Transverse colon (tissue), 4 donors: ENCODE measurements at regions not wholly inside any gene's neighbourhood (a gene's known extent, or its start where the extent isn't known, plus 50 kb on each side); places are given as distances from the start of the nearest gene placed in this dataset.

ENCODE experiments used
- EP300 ChIP-seq: sonication (generic); formaldehyde crosslinking; IDR thresholded peaks from one replicate; pipeline ENCODE4 v1.6.1; 2017; ENCODE audit warnings: antibody characterized with exemption, low read depth
- POLR2A ChIP-seq: fragments of 450-650 bp; IDR thresholded peaks from one replicate; pipeline ENCODE4 v1.6.1; 2016; ENCODE audit warnings: antibody characterized with exemption, mild to moderate bottlenecking, moderate library complexity
- POLR2AphosphoS5 ChIP-seq, 3 donors: sonication (generic); formaldehyde crosslinking; IDR thresholded peaks; one replicate each; pipeline ENCODE4 v1.6.1; 2016; ENCODE audit warnings: antibody characterized with exemption in 3 of 3
- TF ChIP-seq, protein P1 (sequence below), 5 experiments: fragments of 200-600 bp in 3 of 5; fragments of 450-650 bp in 2 of 5; sonication (generic) in 3 of 5; IDR thresholded peaks; 1 replicate in 2 of 5; 2 replicates in 3 of 5; pipeline ENCODE4 v1.5.1; 2016 to 2017; ENCODE audit warnings: antibody characterized with exemption in 5 of 5, inconsistent platforms in 3 of 5, mild to moderate bottlenecking in 2 of 5, moderate library complexity in 1 of 5

DNA sequence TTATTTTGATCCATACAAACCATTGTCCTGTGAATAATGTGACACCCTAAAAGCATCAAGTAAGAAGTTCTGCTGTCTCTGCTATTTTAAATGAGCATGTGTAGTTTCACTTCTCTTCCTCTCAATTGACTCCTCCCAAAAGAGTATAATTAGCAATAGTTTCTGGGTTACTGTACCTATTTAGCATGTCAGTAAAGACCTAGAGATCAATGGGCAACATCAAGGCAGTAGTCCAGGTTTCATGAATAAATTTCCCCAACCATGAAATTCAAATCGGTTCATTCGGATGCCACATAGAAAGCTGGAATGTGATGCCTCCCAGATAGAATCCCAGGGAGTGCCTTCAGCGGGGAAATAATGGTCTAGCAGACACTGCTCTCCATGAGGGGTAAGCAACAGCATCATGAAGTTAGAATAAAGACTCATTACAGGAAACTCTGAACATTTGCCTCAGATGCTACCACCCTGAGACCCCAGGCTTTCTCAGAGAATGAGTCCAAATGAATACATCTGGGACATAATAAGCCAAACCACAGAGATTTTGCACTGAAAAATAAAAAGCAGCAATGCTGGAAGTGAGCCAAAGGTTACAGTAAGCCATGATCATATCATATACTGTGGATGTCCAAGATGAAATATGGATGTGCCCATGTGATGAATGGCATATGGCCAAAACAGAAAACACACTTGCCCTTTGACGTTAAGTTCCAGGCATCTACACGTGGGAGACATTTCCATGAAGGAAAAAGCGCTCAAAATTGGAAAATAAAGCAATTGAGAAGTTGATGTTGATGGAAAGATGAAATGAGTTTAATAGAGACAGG is 1107.0 kb upstream of the SEMA6A start:
- TF ChIP-seq, protein P1, sequence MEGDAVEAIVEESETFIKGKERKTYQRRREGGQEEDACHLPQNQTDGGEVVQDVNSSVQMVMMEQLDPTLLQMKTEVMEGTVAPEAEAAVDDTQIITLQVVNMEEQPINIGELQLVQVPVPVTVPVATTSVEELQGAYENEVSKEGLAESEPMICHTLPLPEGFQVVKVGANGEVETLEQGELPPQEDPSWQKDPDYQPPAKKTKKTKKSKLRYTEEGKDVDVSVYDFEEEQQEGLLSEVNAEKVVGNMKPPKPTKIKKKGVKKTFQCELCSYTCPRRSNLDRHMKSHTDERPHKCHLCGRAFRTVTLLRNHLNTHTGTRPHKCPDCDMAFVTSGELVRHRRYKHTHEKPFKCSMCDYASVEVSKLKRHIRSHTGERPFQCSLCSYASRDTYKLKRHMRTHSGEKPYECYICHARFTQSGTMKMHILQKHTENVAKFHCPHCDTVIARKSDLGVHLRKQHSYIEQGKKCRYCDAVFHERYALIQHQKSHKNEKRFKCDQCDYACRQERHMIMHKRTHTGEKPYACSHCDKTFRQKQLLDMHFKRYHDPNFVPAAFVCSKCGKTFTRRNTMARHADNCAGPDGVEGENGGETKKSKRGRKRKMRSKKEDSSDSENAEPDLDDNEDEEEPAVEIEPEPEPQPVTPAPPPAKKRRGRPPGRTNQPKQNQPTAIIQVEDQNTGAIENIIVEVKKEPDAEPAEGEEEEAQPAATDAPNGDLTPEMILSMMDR (IDR thresholded peaks at IDR 0.05): no peak
- no peak for TF ChIP-seq POLR2A
- no peak for TF ChIP-seq EP300
- no peak for TF ChIP-seq POLR2AphosphoS5 (IDR thresholded peaks at IDR 0.05)
